B cell (primary cell): ENCODE measurements at regions not wholly inside any gene's neighbourhood (a gene's known extent, or its start where the extent isn't known, plus 50 kb on each side); places are given as distances from the start of the nearest gene placed in this dataset.

Source experiments
- ATAC-seq: fragments of 200-7000 bp; cut with Tn5 transposase; one replicate; pipeline ENCODE4 v1.10.0; 2021; ENCODE audit warnings: low read depth, mild to moderate bottlenecking, moderate number of reproducible peaks, moderate library complexity
- CTCF ChIA-PET: fragments of 350-600 bp; sonication (Branson Sonifier 250); formaldehyde crosslinking; loops from one replicate; lab custom pipeline; 2021; ENCODE audit warnings: antibody characterized with exemption, inconsistent platforms; lab: Charles Lee
- POLR2A ChIA-PET: fragments of 350-600 bp; sonication (Branson Sonifier 250); formaldehyde crosslinking; loops from one replicate; lab custom pipeline; 2021; ENCODE audit warnings: antibody characterized with exemption; lab: Charles Lee
- DNase-seq: peaks from one replicate; pipeline ENCODE4 v3.0.0; 2013
- H2AFZ ChIP-seq: 2 replicates; pipeline ENCODE4 v1.6.1; 2012; ENCODE audit warnings: mild to moderate bottlenecking, low read depth, low read length; ENCODE audit not compliant: insufficient read depth, poor library complexity, severe bottlenecking
- H3K27ac ChIP-seq, 2 donors: 1 replicate in 1 of 2; 2 replicates in 1 of 2; pipeline ENCODE4 v1.5.1; 2012 to 2013; ENCODE audit warnings: low read length in 2 of 2, mild to moderate bottlenecking in 2 of 2, moderate library complexity in 1 of 2
- H3K27me3 ChIP-seq, 4 experiments: fragments of 200-600 bp in 1 of 4; sonication (generic) in 1 of 4; replicated peaks in 1 of 4; 1 replicate in 2 of 4; 2 replicates in 2 of 4; pipeline versions ENCODE4 v1.6.1 to v1.7.0; 2013 to 2016; ENCODE audit warnings: low read length in 3 of 4, mild to moderate bottlenecking in 2 of 4, mixed read lengths in 1 of 4, moderate library complexity in 1 of 4; ENCODE audit not compliant: insufficient read depth in 4 of 4, control insufficient read depth in 3 of 4; ENCODE audit errors: control extremely low read depth in 1 of 4
- H3K36me3 ChIP-seq, 2 experiments: replicated peaks in 1 of 2; 1 replicate in 1 of 2; 2 replicates in 1 of 2; pipeline versions ENCODE4 v1.6.1 to v1.7.1; 2013; ENCODE audit warnings: low read length in 1 of 2; ENCODE audit not compliant: insufficient read depth in 2 of 2, control insufficient read depth in 1 of 2; ENCODE audit errors: control extremely low read depth in 1 of 2, extremely low read depth in 1 of 2
- H3K4me1 ChIP-seq, 2 donors: fragments of 200-600 bp in 1 of 2; sonication (generic) in 1 of 2; 1 replicate in 1 of 2; 2 replicates in 1 of 2; pipeline versions ENCODE4 v1.5.1 to v1.6.1; 2013 to 2017; ENCODE audit warnings: low read length in 2 of 2; ENCODE audit not compliant: control insufficient read depth in 2 of 2, insufficient read depth in 2 of 2
- H3K4me2 ChIP-seq: replicated peaks from 2 replicates; pipeline ENCODE3; 2012; ENCODE audit warnings: mild to moderate bottlenecking, low read depth, low read length; ENCODE audit not compliant: poor library complexity, severe bottlenecking
- H3K4me3 ChIP-seq, 5 experiments: fragments of 200-600 bp in 1 of 5; sonication (generic) in 1 of 5; 1 replicate in 3 of 5; 2 replicates in 2 of 5; pipeline versions ENCODE4 v1.5.1 to v1.7.0; 2011 to 2016; ENCODE audit warnings: low read length in 4 of 5, mild to moderate bottlenecking in 4 of 5, low read depth in 2 of 5, control low read depth in 1 of 5, moderate library complexity in 1 of 5; ENCODE audit not compliant: insufficient read depth in 1 of 5; ENCODE audit errors: control extremely low read depth in 1 of 5, extremely low read depth in 1 of 5
- H3K79me2 ChIP-seq: fragments of 200-600 bp; sonication (generic); one replicate; pipeline ENCODE4 v1.6.0; 2016; ENCODE audit warnings: low read length; ENCODE audit not compliant: control insufficient read depth, insufficient read depth
- H3K9ac ChIP-seq: fragments of 200-600 bp; sonication (generic); 2 replicates; pipeline ENCODE4 v1.6.1; 2017; ENCODE audit warnings: mild to moderate bottlenecking, low read length, moderate library complexity
- H3K9me3 ChIP-seq, 3 donors: one replicate each; pipeline versions ENCODE4 v1.6.1 to v1.7.1; 2013; ENCODE audit warnings: low read length in 2 of 3; ENCODE audit not compliant: control insufficient read depth in 2 of 3, insufficient read depth in 1 of 3; ENCODE audit errors: control extremely low read depth in 1 of 3
- H4K20me1 ChIP-seq: 2 replicates; pipeline ENCODE4 v1.6.0; 2012; ENCODE audit warnings: mild to moderate bottlenecking, low read length; ENCODE audit not compliant: insufficient read depth, control insufficient read depth, poor library complexity, severe bottlenecking
- H3K27ac Mint-ChIP-seq: one replicate; pipeline ENCODE4 v1.8.0; 2021; ENCODE audit warnings: mixed read lengths
- H3K27me3 Mint-ChIP-seq: one replicate; pipeline ENCODE4 v1.8.0; 2021; ENCODE audit warnings: mixed read lengths
- H3K4me1 Mint-ChIP-seq: one replicate; pipeline ENCODE4 v1.8.0; 2021; ENCODE audit warnings: mixed read lengths
- H3K4me3 Mint-ChIP-seq: one replicate; pipeline ENCODE4 v1.8.0; 2021; ENCODE audit warnings: mixed read lengths
- H3K9me3 Mint-ChIP-seq: one replicate; pipeline ENCODE4 v1.8.0; 2022; ENCODE audit warnings: mixed read lengths; ENCODE audit not compliant: insufficient read depth
- CTCF ChIP-seq: fragments of 200-600 bp; IDR thresholded peaks from one replicate; pipeline ENCODE4 v1.8.0; 2022; ENCODE audit warnings: antibody characterized with exemption, mild to moderate bottlenecking
- EZH2 ChIP-seq: IDR thresholded peaks from 2 replicates; pipeline ENCODE4 v1.6.1; 2012; ENCODE audit warnings: borderline replicate concordance, low read depth, mild to moderate bottlenecking, moderate library complexity, low read length; ENCODE audit not compliant: insufficient read depth, poor library complexity, severe bottlenecking
- WGBS: methylation state at CpG from one replicate; pipeline ENCODE4 v1.1.5; 2013; ENCODE audit warnings: missing lambda C conversion rate; ENCODE audit not compliant: insufficient coverage; 5-methylcytosine and 5-hydroxymethylcytosine counted together
- intact Hi-C: fragments of 100-400 bp; cut with micrococcal nuclease; formaldehyde crosslinking; loops from one replicate; pipeline ENCODE4 v1.10.0; 2022

GRCh38 chr12:60174941-60175340 is 579.1 kb downstream of the SLC16A7 start:
- WGBS = no CpG with 5 or more reads among the region's 1 CpG
- intact Hi-C loops = no loop called here
- no peak overlapping the region for H3K4me3 ChIP-seq

GRCh38 chr12:60176891-60177290 is 581.1 kb downstream of the SLC16A7 start:
- POLR2A ChIA-PET = no interaction called here
- intact Hi-C loops = no loop called here
- DNase-seq = no peak

More at GRCh38 chr12:60174941-60175340, 579.1 kb downstream of the SLC16A7 start:
- Mint-ChIP-seq H3K4me3 (no peak overlapping the region), H3K9me3 (no peaks in the 10 kb centered on the region), H3K27me3 (no peaks in the 10 kb centered on the region), H3K27ac (no peak overlapping the region), H3K4me1 (no peaks in the 10 kb centered on the region)
- H2AFZ ChIP-seq = no peak overlapping the region
- ATAC-seq (no peak), DNase-seq (no peak)
- no peak overlapping the region for H3K27ac ChIP-seq
- H3K4me1 ChIP-seq = no peaks in the 10 kb centered on the region
- no peak for TF ChIP-seq EZH2
- no peak for TF ChIP-seq CTCF
- H3K9me3 ChIP-seq = no peaks in the 10 kb centered on the region
- H3K79me2 ChIP-seq = no peaks in the 10 kb centered on the region
- no peak overlapping the region for H3K9ac ChIP-seq
- ChIA-PET CTCF (no interaction called here), POLR2A (no interaction called here)
- H4K20me1 ChIP-seq = no peaks in the 10 kb centered on the region
- H3K36me3 ChIP-seq = no peaks in the 10 kb centered on the region
- H3K27me3 ChIP-seq = no peaks in the 10 kb centered on the region
- H3K4me2 ChIP-seq = no peak overlapping the region

More at GRCh38 chr12:60176891-60177290, 581.1 kb downstream of the SLC16A7 start:
- H3K27me3 ChIP-seq = no peaks in the 10 kb centered on the region
- no peaks in the 10 kb centered on the region for H3K79me2 ChIP-seq
- no peaks in the 10 kb centered on the region for H3K36me3 ChIP-seq
- H3K27ac ChIP-seq = no peak overlapping the region
- CTCF ChIA-PET = no interaction called here
- WGBS = 80% methylated on average over 1 of the region's 6 CpGs
- Mint-ChIP-seq H3K27me3 (no peaks in the 10 kb centered on the region), H3K9me3 (no peaks in the 10 kb centered on the region), H3K4me3 (no peak overlapping the region), H3K27ac (no peak overlapping the region), H3K4me1 (no peaks in the 10 kb centered on the region)
- no peak overlapping the region for H3K4me2 ChIP-seq
- H3K4me1 ChIP-seq = no peaks in the 10 kb centered on the region
- H3K4me3 ChIP-seq = no peak overlapping the region
- no peak overlapping the region for H3K9ac ChIP-seq
- no peak for ATAC-seq
- H4K20me1 ChIP-seq = no peaks in the 10 kb centered on the region
- TF ChIP-seq CTCF (no peak), EZH2 (no peak)
- no peak overlapping the region for H2AFZ ChIP-seq
- no peaks in the 10 kb centered on the region for H3K9me3 ChIP-seq
